C1 segment of cervical spinal cord (tissue), 14 donors: ENCODE measurements at regions not wholly inside any gene's neighbourhood (a gene's known extent, or its start where the extent isn't known, plus 50 kb on each side); places are given as distances from the start of the nearest gene placed in this dataset.

ENCODE experiments used
- DNase-seq, 14 donors: peaks; one replicate each; lab custom pipeline; 2025; lab: John Stamatoyannopoulos, UW

DNA sequence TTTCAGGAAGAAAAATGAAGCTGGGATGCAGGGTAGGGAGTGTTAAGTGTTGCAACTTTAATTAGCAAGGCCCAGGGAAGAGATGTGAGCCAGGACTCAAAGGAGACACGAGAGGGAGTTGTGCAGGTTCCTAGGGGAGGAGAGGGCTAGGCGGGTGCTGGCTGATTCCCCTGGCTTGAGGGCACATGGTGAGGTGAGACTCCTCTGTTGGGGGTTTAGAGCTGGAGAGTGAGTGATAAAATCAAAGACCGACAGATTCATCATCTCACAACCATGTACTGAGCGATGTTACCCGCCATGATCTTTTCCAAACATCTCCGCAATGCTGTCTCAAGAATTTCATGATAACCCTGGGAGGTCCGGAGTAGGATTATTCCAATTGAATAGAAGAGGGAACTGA is 161.8 kb upstream of the CSF3R start:
- no peak for DNase-seq

- no peak for DNase-seq
Measured at GRCh38 chr1:36643371-36644270, 160.9 kb upstream of the CSF3R start.

DNA sequence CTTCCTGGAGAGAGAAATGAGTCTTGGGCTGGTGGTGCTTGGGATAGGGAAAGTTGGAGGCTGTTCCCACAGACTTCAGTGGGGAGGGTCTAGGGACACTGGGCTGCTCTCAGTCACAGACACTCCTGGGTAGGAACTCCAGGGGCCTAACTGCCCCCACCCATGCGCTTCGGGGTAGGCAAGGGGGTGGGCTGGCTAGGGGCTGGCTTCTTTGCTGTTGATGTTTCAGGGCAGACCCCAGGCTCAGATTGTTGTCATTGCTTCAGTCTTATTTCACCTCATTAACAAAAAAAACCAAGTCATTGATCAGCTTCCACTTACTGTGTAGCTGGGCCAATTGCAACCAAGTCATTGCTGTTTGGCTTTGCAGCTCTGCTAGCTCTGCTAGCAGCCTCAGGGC is 160.1 kb upstream of the CSF3R start:
- DNase-seq, result no peak

- DNase-seq, result no peak
Measured at GRCh38 chr1:36641776-36642175, 159.1 kb upstream of the CSF3R start.

GRCh38 chr1:36639461-36639860 is 156.7 kb upstream of the CSF3R start:
- no peak for DNase-seq

GRCh38 chr1:36638268-36638667 is 155.6 kb upstream of the CSF3R start:
- no peak for DNase-seq

GRCh38 chr1:36636206-36636605 is 153.5 kb upstream of the CSF3R start:
- no peak for DNase-seq

DNA sequence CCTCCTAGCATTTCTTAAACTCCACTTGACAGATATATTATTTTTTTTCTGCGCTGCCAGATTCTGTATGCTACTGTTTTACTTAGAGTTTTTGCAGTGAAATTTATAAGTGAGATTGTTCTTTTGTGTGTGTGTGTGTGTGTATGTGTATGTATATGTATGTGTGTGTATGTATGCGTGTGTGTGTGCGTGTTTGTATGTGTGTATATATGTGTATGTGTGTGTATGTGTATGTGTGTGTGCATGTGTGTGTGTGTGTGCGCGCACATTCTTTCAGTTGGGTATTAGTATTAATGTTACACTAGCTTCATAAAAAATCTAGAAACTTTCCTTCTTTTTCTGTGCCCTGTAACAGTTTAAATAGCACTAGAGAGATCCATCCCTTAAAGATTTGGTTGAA is 152.6 kb upstream of the CSF3R start:
- no peak for DNase-seq

GRCh38 chr1:36628804-36629203 is 146.1 kb upstream of the CSF3R start:
- no peak for DNase-seq

DNA sequence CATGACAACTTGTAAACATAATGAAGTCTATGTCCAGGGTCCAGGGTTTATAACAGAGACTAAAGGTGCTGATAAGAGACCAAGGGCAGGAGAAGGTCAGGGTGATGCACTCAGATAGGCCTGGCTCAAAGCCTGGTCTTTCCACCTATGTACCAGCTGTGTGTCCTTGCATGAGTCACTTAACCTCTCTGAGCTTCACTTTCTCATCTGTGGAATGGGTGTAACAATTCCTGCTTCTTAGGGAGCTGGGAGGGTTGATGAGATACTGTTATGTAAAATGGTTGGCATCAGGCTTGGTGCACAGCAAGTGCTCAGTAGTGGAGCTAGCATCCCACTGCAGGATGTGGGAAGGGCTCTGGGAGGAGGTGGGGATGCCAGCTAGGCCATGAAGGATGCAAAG is 143.7 kb upstream of the CSF3R start:
- DNase-seq, result no peak

- DNase-seq, result no peak
Measured at GRCh38 chr1:36625935-36626310, 143.2 kb upstream of the CSF3R start.

- DNase-seq, result no peak
Measured at GRCh38 chr1:36625253-36625934, 142.7 kb upstream of the CSF3R start.

- DNase-seq, result no peak
Measured at GRCh38 chr1:36624466-36624865, 141.8 kb upstream of the CSF3R start.

GRCh38 chr1:36622741-36623648 is 140.3 kb upstream of the CSF3R start:
- no peak for DNase-seq

DNA sequence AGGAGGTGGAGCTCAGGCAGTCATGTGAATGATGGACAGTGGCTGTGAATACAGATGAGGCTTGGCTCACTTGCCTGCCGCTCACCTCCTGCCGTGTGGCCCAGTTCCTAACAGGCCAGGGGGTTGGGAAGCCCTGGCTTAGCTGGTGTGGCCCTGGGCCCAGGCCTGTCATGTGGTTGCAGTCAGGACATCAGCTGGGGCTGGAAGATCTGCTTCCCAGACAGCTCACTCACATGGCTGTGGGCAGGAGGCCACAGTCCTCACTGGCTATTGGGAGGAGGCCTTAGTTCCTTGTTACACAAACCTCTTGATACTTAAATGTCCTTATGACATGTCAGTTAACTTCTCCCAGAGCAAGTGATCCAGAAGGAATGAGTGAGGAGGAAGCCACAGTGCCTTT is 138.8 kb upstream of the CSF3R start:
- no peak for DNase-seq

- DNase-seq, result no peak
Measured at GRCh38 chr1:36620142-36620541, 137.4 kb upstream of the CSF3R start.

GRCh38 chr1:36614991-36615390 is 132.3 kb upstream of the CSF3R start:
- DNase-seq, result no peak

- DNase-seq, result no peak
Measured at GRCh38 chr1:36614571-36614970, 131.9 kb upstream of the CSF3R start.

GRCh38 chr1:36613721-36614120 is 131.0 kb upstream of the CSF3R start:
- no peak for DNase-seq

- DNase-seq, result no peak
Measured at GRCh38 chr1:36612881-36613280, 130.2 kb upstream of the CSF3R start.

DNA sequence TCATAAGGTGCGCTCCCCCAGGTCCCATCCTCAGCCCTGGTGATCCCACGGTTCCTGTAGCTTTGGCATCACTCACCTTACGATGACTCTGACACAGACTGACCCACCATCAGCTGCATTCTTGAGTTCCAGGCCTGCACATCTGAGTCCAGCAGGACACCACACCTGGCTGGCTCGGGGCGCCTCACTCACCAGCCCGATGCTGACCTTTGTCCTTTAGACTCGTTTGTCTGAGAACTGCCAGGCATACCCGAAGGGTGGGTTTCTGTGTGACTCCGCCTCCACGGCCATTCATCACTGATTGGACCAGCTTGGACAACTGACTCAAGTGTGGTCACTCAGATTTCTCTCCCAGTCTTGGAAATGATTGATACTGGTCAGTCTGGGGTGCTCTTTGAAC is 129.4 kb upstream of the CSF3R start:
- DNase-seq, result no peak
